ENCODE measurements at regions not wholly inside any gene's neighbourhood (a gene's known extent, or its start where the extent isn't known, plus 50 kb on each side); places are given as distances from the start of the nearest gene placed in this dataset.
"Not testable (repeated sequence)": the region's sequence is repeated elsewhere in the genome, so short reads cannot be mapped to it uniquely, and the experiment has no call there.

- TF ChIP-seq POLR2AphosphoS5, POLR2A, EP300 (IDR thresholded peaks at IDR 0.05): not testable (repeated sequence)
- TF ChIP-seq, protein P1, sequence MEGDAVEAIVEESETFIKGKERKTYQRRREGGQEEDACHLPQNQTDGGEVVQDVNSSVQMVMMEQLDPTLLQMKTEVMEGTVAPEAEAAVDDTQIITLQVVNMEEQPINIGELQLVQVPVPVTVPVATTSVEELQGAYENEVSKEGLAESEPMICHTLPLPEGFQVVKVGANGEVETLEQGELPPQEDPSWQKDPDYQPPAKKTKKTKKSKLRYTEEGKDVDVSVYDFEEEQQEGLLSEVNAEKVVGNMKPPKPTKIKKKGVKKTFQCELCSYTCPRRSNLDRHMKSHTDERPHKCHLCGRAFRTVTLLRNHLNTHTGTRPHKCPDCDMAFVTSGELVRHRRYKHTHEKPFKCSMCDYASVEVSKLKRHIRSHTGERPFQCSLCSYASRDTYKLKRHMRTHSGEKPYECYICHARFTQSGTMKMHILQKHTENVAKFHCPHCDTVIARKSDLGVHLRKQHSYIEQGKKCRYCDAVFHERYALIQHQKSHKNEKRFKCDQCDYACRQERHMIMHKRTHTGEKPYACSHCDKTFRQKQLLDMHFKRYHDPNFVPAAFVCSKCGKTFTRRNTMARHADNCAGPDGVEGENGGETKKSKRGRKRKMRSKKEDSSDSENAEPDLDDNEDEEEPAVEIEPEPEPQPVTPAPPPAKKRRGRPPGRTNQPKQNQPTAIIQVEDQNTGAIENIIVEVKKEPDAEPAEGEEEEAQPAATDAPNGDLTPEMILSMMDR (IDR thresholded peaks at IDR 0.05), result not testable (repeated sequence)
These were observed 115.4 kb downstream of the POTEB3 start for GRCh38 chr15:21324720-21325460.
